MG63 (cell line): ENCODE measurements at regions not wholly inside any gene's neighbourhood (a gene's known extent, or its start where the extent isn't known, plus 50 kb on each side); places are given as distances from the start of the nearest gene placed in this dataset.

ENCODE experiments used
- DNase-seq: peaks from one replicate; pipeline ENCODE4 v3.0.0-alpha.2; 2020
- H3K27me3 ChIP-seq: fragments of 250-450 bp; sonication (Bioruptor Pico); 2 replicates; pipeline ENCODE4 v1.5.1; 2020; ENCODE audit warnings: mild to moderate bottlenecking, moderate library complexity
- H3K36me3 ChIP-seq: fragments of 250-450 bp; sonication (Bioruptor Pico); 2 replicates; pipeline ENCODE4 v1.5.1; 2020; ENCODE audit warnings: mild to moderate bottlenecking, moderate library complexity
- H3K4me3 ChIP-seq: fragments of 250-450 bp; sonication (Bioruptor Pico); 2 replicates; pipeline ENCODE4 v1.5.1; 2020; ENCODE audit warnings: mild to moderate bottlenecking, moderate library complexity
- H3K9me3 ChIP-seq: fragments of 250-450 bp; sonication (Bioruptor Pico); 2 replicates; pipeline ENCODE4 v1.5.1; 2020; ENCODE audit warnings: mild to moderate bottlenecking, moderate library complexity

- Histone ChIP-seq H3K4me3 (no peak overlapping the region), H3K9me3 (no peaks in the 10 kb centered on the region), H3K27me3 (no peaks in the 10 kb centered on the region), H3K36me3 (no peaks in the 10 kb centered on the region)
- DNase-seq: no peak
Observed at GRCh38 chrX:149213264-149213663, 291.8 kb downstream of the IDS start.

- H3K27me3 ChIP-seq: no peaks in the 10 kb centered on the region
- H3K36me3 ChIP-seq: no peaks in the 10 kb centered on the region
- no peak for DNase-seq
- no peak overlapping the region for H3K4me3 ChIP-seq
- no peaks in the 10 kb centered on the region for H3K9me3 ChIP-seq
Observed at GRCh38 chrX:149208307-149208706, 296.8 kb downstream of the IDS start.

GRCh38 chrX:149207518-149207917 lies 297.6 kb downstream of the IDS start:
- Histone ChIP-seq H3K9me3 (no peaks in the 10 kb centered on the region), H3K4me3 (no peak overlapping the region), H3K36me3 (no peaks in the 10 kb centered on the region), H3K27me3 (no peaks in the 10 kb centered on the region)
- no peak for DNase-seq

- Histone ChIP-seq H3K27me3 (no peaks in the 10 kb centered on the region), H3K9me3 (no peaks in the 10 kb centered on the region)
- DNase-seq: no peak
Observed at GRCh38 chrX:149205937-149206336, 299.2 kb downstream of the IDS start.

GRCh38 chrX:149205081-149205480 lies 300.0 kb downstream of the IDS start:
- Histone ChIP-seq H3K4me3 (no peak overlapping the region), H3K27me3 (no peaks in the 10 kb centered on the region), H3K36me3 (no peaks in the 10 kb centered on the region), H3K9me3 (no peaks in the 10 kb centered on the region)
- DNase-seq: no peak

More at GRCh38 chrX:149205937-149206336, 299.2 kb downstream of the IDS start:
- Histone ChIP-seq H3K4me3 (no peak overlapping the region), H3K36me3 (no peaks in the 10 kb centered on the region)

GRCh38 chrX:149199734-149200133 lies 305.4 kb downstream of the IDS start:
- no peaks in the 10 kb centered on the region for H3K36me3 ChIP-seq
- no peaks in the 10 kb centered on the region for H3K27me3 ChIP-seq
- DNase-seq: no peak
- no peaks in the 10 kb centered on the region for H3K9me3 ChIP-seq
- no peak overlapping the region for H3K4me3 ChIP-seq

GRCh38 chrX:149198980-149199732 lies 305.9 kb downstream of the IDS start:
- Histone ChIP-seq H3K36me3 (no peaks in the 10 kb centered on the region), H3K4me3 (no peak overlapping the region), H3K9me3 (no peaks in the 10 kb centered on the region), H3K27me3 (no peaks in the 10 kb centered on the region)
- no peak for DNase-seq

GRCh38 chrX:149185087-149185486 lies 320.0 kb downstream of the IDS start:
- Histone ChIP-seq H3K36me3 (no peaks in the 10 kb centered on the region), H3K27me3 (no peaks in the 10 kb centered on the region), H3K9me3 (no peaks in the 10 kb centered on the region), H3K4me3 (no peak overlapping the region)
- peak; percentile 14 for DNase-seq

- DNase-seq: no peak
- Histone ChIP-seq H3K27me3 (no peaks in the 10 kb centered on the region), H3K9me3 (no peaks in the 10 kb centered on the region), H3K4me3 (no peak overlapping the region), H3K36me3 (no peaks in the 10 kb centered on the region)
Observed at GRCh38 chrX:149161435-149162088, 343.5 kb downstream of the IDS start.

- Histone ChIP-seq H3K9me3 (no peaks in the 10 kb centered on the region), H3K36me3 (no peaks in the 10 kb centered on the region), H3K4me3 (no peak overlapping the region), H3K27me3 (no peaks in the 10 kb centered on the region)
- no peak for DNase-seq
Observed at GRCh38 chrX:149157976-149158375, 347.1 kb downstream of the IDS start.

- no peaks in the 10 kb centered on the region for H3K9me3 ChIP-seq
- no peaks in the 10 kb centered on the region for H3K36me3 ChIP-seq
- H3K27me3 ChIP-seq: no peaks in the 10 kb centered on the region
- no peak overlapping the region for H3K4me3 ChIP-seq
- DNase-seq: no peak
Observed at GRCh38 chrX:149152941-149153340, 352.2 kb downstream of the IDS start.

- Histone ChIP-seq H3K4me3 (no peak overlapping the region), H3K27me3 (no peaks in the 10 kb centered on the region), H3K36me3 (no peaks in the 10 kb centered on the region), H3K9me3 (no peaks in the 10 kb centered on the region)
- DNase-seq: peak; percentile 3
Observed at GRCh38 chrX:149151805-149152757, 353.0 kb downstream of the IDS start.

- DNase-seq: no peak
Observed at GRCh38 chrX:149145845-149146285, 359.2 kb downstream of the IDS start.

GRCh38 chrX:149131774-149132173 lies 373.3 kb downstream of the IDS start:
- no peak overlapping the region for H3K4me3 ChIP-seq
- no peaks in the 10 kb centered on the region for H3K9me3 ChIP-seq
- DNase-seq: no peak
- H3K27me3 ChIP-seq: no peaks in the 10 kb centered on the region
- H3K36me3 ChIP-seq: no peaks in the 10 kb centered on the region

More at GRCh38 chrX:149145845-149146285, 359.2 kb downstream of the IDS start:
- H3K27me3 ChIP-seq: no peaks in the 10 kb centered on the region
- H3K36me3 ChIP-seq: no peaks in the 10 kb centered on the region
- H3K9me3 ChIP-seq: no peaks in the 10 kb centered on the region
- no peak overlapping the region for H3K4me3 ChIP-seq

- Histone ChIP-seq H3K4me3 (no peak overlapping the region), H3K36me3 (no peaks in the 10 kb centered on the region), H3K27me3 (no peaks in the 10 kb centered on the region), H3K9me3 (no peaks in the 10 kb centered on the region)
- no peak for DNase-seq
Observed at GRCh38 chrX:149129767-149130166, 375.3 kb downstream of the IDS start.

- Histone ChIP-seq H3K4me3 (no peak overlapping the region), H3K36me3 (no peaks in the 10 kb centered on the region), H3K27me3 (no peaks in the 10 kb centered on the region), H3K9me3 (no peaks in the 10 kb centered on the region)
- no peak for DNase-seq
Observed at GRCh38 chrX:149124526-149125108, 380.5 kb downstream of the IDS start.
